CD4-positive, alpha-beta T cell (primary cell): ENCODE measurements at regions not wholly inside any gene's neighbourhood (a gene's known extent, or its start where the extent isn't known, plus 50 kb on each side); places are given as distances from the start of the nearest gene placed in this dataset.

Source experiments
- ATAC-seq: fragments of 200-7000 bp; cut with Tn5 transposase; one replicate; pipeline ENCODE4 v1.10.0; 2022; ENCODE audit warnings: mild to moderate bottlenecking; ENCODE audit not compliant: poor library complexity
- CTCF ChIA-PET: fragments of 350-600 bp; sonication (Branson Sonifier 250); formaldehyde crosslinking; loops from one replicate; lab custom pipeline; 2021; ENCODE audit warnings: antibody characterized with exemption, inconsistent platforms; lab: Charles Lee
- POLR2A ChIA-PET: fragments of 350-600 bp; sonication (Branson Sonifier 250); formaldehyde crosslinking; loops from one replicate; lab custom pipeline; 2021; ENCODE audit warnings: antibody characterized with exemption, inconsistent platforms; lab: Charles Lee
- DNase-seq, 14 experiments: peaks; one replicate each; pipeline ENCODE4 v3.0.0-alpha.2; 2013 to 2020; ENCODE audit warnings: mixed read lengths in 2 of 14
- H3K27ac ChIP-seq, 2 donors: one replicate each; pipeline versions ENCODE4 v1.5.1 to v1.7.0; 2013; ENCODE audit warnings: low read length in 2 of 2, low read depth in 1 of 2, mild to moderate bottlenecking in 1 of 2
- H3K27me3 ChIP-seq, 2 experiments: 1 replicate in 1 of 2; 2 replicates in 1 of 2; pipeline versions ENCODE4 v1.6.1 to v1.7.0; 2013; ENCODE audit warnings: low read length in 2 of 2, control low read depth in 1 of 2, mild to moderate bottlenecking in 1 of 2, moderate library complexity in 1 of 2; ENCODE audit not compliant: insufficient read depth in 2 of 2, control insufficient read depth in 1 of 2
- H3K36me3 ChIP-seq: one replicate; pipeline ENCODE4 v1.6.1; 2013; ENCODE audit warnings: low read length, control low read depth; ENCODE audit not compliant: insufficient read depth
- H3K4me1 ChIP-seq: one replicate; pipeline ENCODE4 v1.6.1; 2013; ENCODE audit warnings: low read length, control low read depth; ENCODE audit not compliant: insufficient read depth
- H3K4me3 ChIP-seq: one replicate; pipeline ENCODE4 v1.5.1; 2013; ENCODE audit warnings: mild to moderate bottlenecking, low read length, moderate library complexity
- H3K9me3 ChIP-seq, 2 experiments: 1 replicate in 1 of 2; 2 replicates in 1 of 2; pipeline versions ENCODE4 v1.6.1 to v1.7.0; 2013; ENCODE audit warnings: low read length in 2 of 2, mild to moderate bottlenecking in 2 of 2, control low read depth in 1 of 2, moderate library complexity in 1 of 2; ENCODE audit not compliant: control insufficient read depth in 1 of 2, insufficient read depth in 1 of 2
- H3K27ac Mint-ChIP-seq: one replicate; pipeline ENCODE4 v1.8.0; 2020; ENCODE audit warnings: mixed read lengths
- H3K27me3 Mint-ChIP-seq: one replicate; pipeline ENCODE4 v1.8.0; 2021; ENCODE audit warnings: mixed read lengths
- H3K36me3 Mint-ChIP-seq: one replicate; pipeline ENCODE4 v1.8.0; 2021; ENCODE audit warnings: low read depth, mixed read lengths
- H3K4me1 Mint-ChIP-seq: one replicate; pipeline ENCODE4 v1.8.0; 2021; ENCODE audit warnings: low read depth, mixed read lengths
- H3K4me3 Mint-ChIP-seq: one replicate; pipeline ENCODE4 v1.8.0; 2020; ENCODE audit warnings: mild to moderate bottlenecking, mixed read lengths
- H3K9me3 Mint-ChIP-seq: one replicate; pipeline ENCODE4 v1.8.0; 2020; ENCODE audit warnings: mixed read lengths
- intact Hi-C, 2 experiments: fragments of 100-400 bp; cut with DNase I in 1 of 2; cut with micrococcal nuclease in 1 of 2; formaldehyde crosslinking; loops; one replicate each; pipeline versions ENCODE4 v1.15.1 to v1.9.0; 2023 to 2025; cut with DNase I, micrococcal nuclease
- TF ChIP-seq, protein P1 (sequence below): fragments of 200-600 bp; IDR thresholded peaks from one replicate; pipeline ENCODE4 v1.8.0; 2022; ENCODE audit warnings: antibody characterized with exemption, mild to moderate bottlenecking

DNA sequence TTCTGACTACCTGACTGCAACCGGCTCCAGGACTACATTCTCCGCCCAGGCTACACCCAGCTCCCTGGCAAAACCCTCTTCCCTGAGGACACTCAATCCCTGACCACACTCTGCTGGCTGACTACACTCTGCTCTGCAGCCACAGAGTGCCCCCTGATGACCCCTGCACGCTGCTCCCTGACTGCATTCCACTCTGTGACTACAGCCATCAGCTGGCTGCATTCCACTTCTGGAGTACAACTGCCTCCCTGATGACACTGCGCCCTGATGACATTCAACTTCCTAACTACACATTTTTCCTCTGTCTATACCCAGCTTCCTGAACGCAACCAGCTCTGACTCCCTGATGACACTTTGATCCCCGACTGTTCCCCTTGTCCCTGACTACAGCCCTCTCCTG, 71.3 kb upstream of the NRXN1 start:
- no peaks in the 10 kb centered on the region for H3K4me1 Mint-ChIP-seq
- ChIA-PET CTCF (no interaction called here), POLR2A (no interaction called here)
- Histone ChIP-seq H3K36me3 (no peaks in the 10 kb centered on the region), H3K4me1 (no peaks in the 10 kb centered on the region), H3K4me3 (no peak overlapping the region), H3K27me3 (no peaks in the 10 kb centered on the region), H3K27ac (no peak overlapping the region), H3K9me3 (peaks cover 0 to 8% of the 10 kb centered on the region in 2 experiments)
- DNase-seq, result no peak
- H3K4me3 Mint-ChIP-seq, result no peak overlapping the region
- no peaks in the 10 kb centered on the region for H3K9me3 Mint-ChIP-seq
- TF ChIP-seq, protein P1, sequence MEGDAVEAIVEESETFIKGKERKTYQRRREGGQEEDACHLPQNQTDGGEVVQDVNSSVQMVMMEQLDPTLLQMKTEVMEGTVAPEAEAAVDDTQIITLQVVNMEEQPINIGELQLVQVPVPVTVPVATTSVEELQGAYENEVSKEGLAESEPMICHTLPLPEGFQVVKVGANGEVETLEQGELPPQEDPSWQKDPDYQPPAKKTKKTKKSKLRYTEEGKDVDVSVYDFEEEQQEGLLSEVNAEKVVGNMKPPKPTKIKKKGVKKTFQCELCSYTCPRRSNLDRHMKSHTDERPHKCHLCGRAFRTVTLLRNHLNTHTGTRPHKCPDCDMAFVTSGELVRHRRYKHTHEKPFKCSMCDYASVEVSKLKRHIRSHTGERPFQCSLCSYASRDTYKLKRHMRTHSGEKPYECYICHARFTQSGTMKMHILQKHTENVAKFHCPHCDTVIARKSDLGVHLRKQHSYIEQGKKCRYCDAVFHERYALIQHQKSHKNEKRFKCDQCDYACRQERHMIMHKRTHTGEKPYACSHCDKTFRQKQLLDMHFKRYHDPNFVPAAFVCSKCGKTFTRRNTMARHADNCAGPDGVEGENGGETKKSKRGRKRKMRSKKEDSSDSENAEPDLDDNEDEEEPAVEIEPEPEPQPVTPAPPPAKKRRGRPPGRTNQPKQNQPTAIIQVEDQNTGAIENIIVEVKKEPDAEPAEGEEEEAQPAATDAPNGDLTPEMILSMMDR, result no peak
- no peaks in the 10 kb centered on the region for H3K27me3 Mint-ChIP-seq
- intact Hi-C loops, result no loop called here
- ATAC-seq, result no peak
- no peaks in the 10 kb centered on the region for H3K36me3 Mint-ChIP-seq
- H3K27ac Mint-ChIP-seq, result no peak overlapping the region

DNA sequence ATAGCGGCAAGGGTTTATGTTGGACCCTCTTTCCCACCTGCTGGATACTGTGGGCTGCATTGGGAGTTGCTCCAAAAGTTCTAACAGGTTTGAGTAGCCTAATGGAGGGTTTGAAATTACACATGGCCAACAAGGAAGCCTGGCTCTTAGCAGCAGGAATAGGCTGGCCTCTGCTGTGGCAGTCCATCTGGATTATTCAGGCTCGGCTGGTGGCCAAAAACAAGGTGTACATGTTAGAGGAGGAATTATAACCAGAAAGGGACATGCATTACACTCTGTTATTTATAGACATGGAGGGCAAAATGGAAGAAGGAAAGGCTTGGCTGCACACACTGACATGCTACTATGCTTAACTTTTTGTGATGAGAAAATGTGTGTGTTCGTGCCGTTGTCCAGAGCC, 61.1 kb upstream of the NRXN1 start:
- Mint-ChIP-seq H3K9me3 (peaks cover 5% of the 10 kb centered on the region), H3K27me3 (no peaks in the 10 kb centered on the region), H3K4me3 (no peak overlapping the region), H3K27ac (no peak overlapping the region), H3K36me3 (no peaks in the 10 kb centered on the region), H3K4me1 (no peaks in the 10 kb centered on the region)
- H3K9me3 ChIP-seq, result no peaks in the 10 kb centered on the region
- intact Hi-C loops, result no loop called here
- TF ChIP-seq, protein P1, result no peak
- H3K4me1 ChIP-seq, result no peaks in the 10 kb centered on the region
- no peak overlapping the region for H3K4me3 ChIP-seq
- no peaks in the 10 kb centered on the region for H3K36me3 ChIP-seq
- POLR2A ChIA-PET, result no interaction called here
- H3K27ac ChIP-seq, result no peak overlapping the region
- ATAC-seq, result no peak
- CTCF ChIA-PET, result no interaction called here
- no peak for DNase-seq
- no peaks in the 10 kb centered on the region for H3K27me3 ChIP-seq

DNA sequence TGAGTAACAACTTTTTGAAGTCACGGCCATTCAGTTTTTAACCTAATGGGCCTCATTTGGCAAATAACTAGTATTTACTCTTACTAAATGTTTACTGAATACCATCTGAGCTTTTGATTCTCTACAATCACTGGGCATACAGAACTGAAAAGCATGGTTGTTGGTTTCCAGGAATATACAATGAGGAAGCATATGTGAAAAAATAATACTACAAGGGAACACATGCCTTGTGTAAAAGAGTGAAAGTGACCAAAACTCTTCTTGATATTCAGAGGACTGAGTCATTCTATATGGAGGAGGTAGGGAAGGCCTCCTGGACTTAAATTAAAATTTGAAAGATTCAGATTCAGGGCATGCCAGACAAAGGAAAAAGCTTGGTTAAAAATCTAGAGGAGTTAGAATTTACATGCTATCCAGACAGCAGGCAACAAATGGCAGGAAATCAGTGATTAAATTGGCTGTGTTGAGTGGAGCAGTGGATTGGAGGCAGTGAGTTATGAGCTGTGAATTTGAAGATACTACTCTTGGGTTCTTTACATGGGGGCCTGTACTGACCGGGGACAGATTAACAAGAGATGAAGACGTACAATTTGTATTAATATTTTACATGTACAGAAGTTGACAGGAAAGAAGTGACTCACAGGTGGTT, 53.6 kb upstream of the NRXN1 start:
- TF ChIP-seq, protein P1, result no peak
- Histone ChIP-seq H3K27ac (no peak overlapping the region), H3K36me3 (no peaks in the 10 kb centered on the region), H3K4me3 (no peak overlapping the region), H3K4me1 (no peaks in the 10 kb centered on the region), H3K9me3 (peaks cover 0 to 4% of the 10 kb centered on the region in 2 experiments), H3K27me3 (no peaks in the 10 kb centered on the region)
- H3K27me3 Mint-ChIP-seq, result no peaks in the 10 kb centered on the region
- ATAC-seq (no peak), DNase-seq (no peak)
- intact Hi-C loops, result no loop called here
- CTCF ChIA-PET, result no interaction called here
- H3K4me1 Mint-ChIP-seq, result no peaks in the 10 kb centered on the region
- H3K9me3 Mint-ChIP-seq, result peaks cover 5% of the 10 kb centered on the region
- no peak overlapping the region for H3K27ac Mint-ChIP-seq
- POLR2A ChIA-PET, result no interaction called here
- no peak overlapping the region for H3K4me3 Mint-ChIP-seq
- H3K36me3 Mint-ChIP-seq, result no peaks in the 10 kb centered on the region
